CD1c-positive myeloid dendritic cell (primary cell): ENCODE measurements at regions not wholly inside any gene's neighbourhood (a gene's known extent, or its start where the extent isn't known, plus 50 kb on each side); places are given as distances from the start of the nearest gene placed in this dataset.
"Not testable (repeated sequence)": the region's sequence is repeated elsewhere in the genome, so short reads cannot be mapped to it uniquely, and the experiment has no call there.

Source experiments
- DNase-seq: peaks from one replicate; pipeline ENCODE4 v3.0.0-alpha.2; 2016; ENCODE audit errors: extremely low spot score

GRCh38 chr1:46878173-46878782 lies 63.0 kb downstream of the CYP4A11 start:
- DNase-seq, result peak; percentile 20

GRCh38 chr1:46876093-46876492 lies 65.2 kb downstream of the CYP4A11 start:
- not testable (repeated sequence) for DNase-seq
